Brain microvascular endothelial cell (primary cell): ENCODE measurements at regions not wholly inside any gene's neighbourhood (a gene's known extent, or its start where the extent isn't known, plus 50 kb on each side); places are given as distances from the start of the nearest gene placed in this dataset.

ENCODE experiments used
- DNase-seq: peaks from one replicate; pipeline ENCODE4 v3.0.0-alpha.2; 2020
- H3K27ac ChIP-seq: fragments of 250-450 bp; sonication (Bioruptor Pico); 2 replicates; pipeline ENCODE4 v1.5.1; 2020; ENCODE audit warnings: mild to moderate bottlenecking, moderate library complexity
- H3K27me3 ChIP-seq: fragments of 250-450 bp; sonication (Bioruptor Pico); replicated peaks from 2 replicates; pipeline ENCODE4 v1.5.1; 2020; ENCODE audit warnings: mild to moderate bottlenecking
- H3K36me3 ChIP-seq: fragments of 250-450 bp; sonication (Bioruptor Pico); replicated peaks from 2 replicates; pipeline ENCODE4 v1.5.1; 2020; ENCODE audit warnings: mild to moderate bottlenecking
- H3K4me3 ChIP-seq: 2 replicates; pipeline ENCODE4 v1.5.1; 2011; ENCODE audit warnings: low read depth, mild to moderate bottlenecking, control low read depth, low read length, moderate library complexity
- CTCF ChIP-seq: IDR thresholded peaks from 2 replicates; pipeline ENCODE4 v1.5.1; 2011; ENCODE audit warnings: low read depth, mild to moderate bottlenecking, moderate library complexity, low read length, control low read depth, inconsistent platforms; ENCODE audit errors: missing control alignments
- in situ Hi-C: cut with HindIII; loops from 2 replicates; pipeline ENCODE4 v1.10.0; 2017; ENCODE audit warnings: low sequenced_read_pairs, low pct_ligation_motif_present

- Histone ChIP-seq H3K4me3 (no peak overlapping the region), H3K27me3 (no peaks in the 10 kb centered on the region), H3K36me3 (no peaks in the 10 kb centered on the region), H3K27ac (no peak overlapping the region)
- no peak for DNase-seq
- TF ChIP-seq CTCF, result no peak
- in situ Hi-C loops, result no loop called here
Observed at GRCh38 chr22:26744892-26745808, 87.8 kb downstream of the MIAT start.

GRCh38 chr22:26746311-26746710 is 88.9 kb downstream of the MIAT start:
- Histone ChIP-seq H3K27me3 (no peaks in the 10 kb centered on the region), H3K27ac (no peak overlapping the region), H3K4me3 (no peak overlapping the region), H3K36me3 (no peaks in the 10 kb centered on the region)
- no peak for TF ChIP-seq CTCF
- no peak for DNase-seq
- in situ Hi-C loops, result no loop called here

- Histone ChIP-seq H3K27me3 (no peaks in the 10 kb centered on the region), H3K36me3 (no peaks in the 10 kb centered on the region), H3K4me3 (no peak overlapping the region), H3K27ac (no peak overlapping the region)
- no peak for DNase-seq
- in situ Hi-C loops, result no loop called here
- no peak for TF ChIP-seq CTCF
Observed at GRCh38 chr22:26748845-26749244, 91.5 kb downstream of the MIAT start.

- H3K4me3 ChIP-seq, result no peak overlapping the region
- in situ Hi-C loops, result no loop called here
- H3K36me3 ChIP-seq, result no peaks in the 10 kb centered on the region
- no peak overlapping the region for H3K27ac ChIP-seq
- no peaks in the 10 kb centered on the region for H3K27me3 ChIP-seq
- no peak for DNase-seq
- no peak for TF ChIP-seq CTCF
Observed at GRCh38 chr22:26751217-26751616, 93.8 kb downstream of the MIAT start.

- no peaks in the 10 kb centered on the region for H3K36me3 ChIP-seq
- in situ Hi-C loops, result no loop called here
- no peak for DNase-seq
- TF ChIP-seq CTCF, result peak; percentile 44
- no peaks in the 10 kb centered on the region for H3K27me3 ChIP-seq
- H3K27ac ChIP-seq, result no peak overlapping the region
- H3K4me3 ChIP-seq, result no peak overlapping the region
Observed at GRCh38 chr22:26753125-26753862, 95.9 kb downstream of the MIAT start.
